GM23338 (cell line): ENCODE measurements at regions not wholly inside any gene's neighbourhood (a gene's known extent, or its start where the extent isn't known, plus 50 kb on each side); places are given as distances from the start of the nearest gene placed in this dataset.

Experiments used
- ATAC-seq: fragments of 200-7000 bp; cut with Tn5 transposase; 3 replicates; pipeline ENCODE4 v1.9.1; 2020
- DNase-seq: peaks from one replicate; pipeline ENCODE4 v3.0.0-alpha.2; 2015; ENCODE audit warnings: low spot score
- H2AFZ ChIP-seq: fragments of 200-600 bp; sonication (generic); 2 replicates; pipeline ENCODE4 v1.8.0; 2016; ENCODE audit warnings: antibody characterized with exemption, mild to moderate bottlenecking, moderate library complexity
- H3F3A ChIP-seq: fragments of 200-600 bp; sonication (generic); replicated peaks from 2 replicates; pipeline ENCODE4 v1.8.0; 2017; ENCODE audit warnings: antibody characterized with exemption, mixed run types, low read depth
- H3K27ac ChIP-seq: fragments of 200-600 bp; sonication (generic); 2 replicates; pipeline ENCODE4 v1.6.1; 2016; ENCODE audit warnings: low read depth
- H3K27me3 ChIP-seq: fragments of 200-600 bp; sonication (generic); 2 replicates; pipeline ENCODE4 v1.8.0; 2016; ENCODE audit warnings: mild to moderate bottlenecking, mixed run types, moderate library complexity; ENCODE audit not compliant: insufficient read depth
- H3K36me3 ChIP-seq: fragments of 200-600 bp; sonication (generic); 2 replicates; pipeline ENCODE4 v1.8.0; 2016; ENCODE audit warnings: mild to moderate bottlenecking; ENCODE audit not compliant: insufficient read depth
- H3K4me1 ChIP-seq: fragments of 200-600 bp; sonication (generic); 2 replicates; pipeline ENCODE4 v1.8.0; 2016; ENCODE audit warnings: mild to moderate bottlenecking, moderate library complexity; ENCODE audit not compliant: insufficient read depth
- H3K4me2 ChIP-seq: fragments of 200-600 bp; sonication (generic); 2 replicates; pipeline ENCODE4 v1.7.1; 2017; ENCODE audit warnings: mixed run types
- H3K4me3 ChIP-seq: fragments of 200-600 bp; sonication (generic); 2 replicates; pipeline ENCODE4 v1.6.1; 2016; ENCODE audit warnings: mixed run types
- H3K79me2 ChIP-seq: fragments of 200-600 bp; sonication (generic); replicated peaks from 2 replicates; pipeline ENCODE4 v1.8.0; 2017; ENCODE audit warnings: mild to moderate bottlenecking; ENCODE audit not compliant: insufficient read depth
- H3K9me2 ChIP-seq: fragments of 200-600 bp; sonication (generic); 2 replicates; pipeline ENCODE4 v1.8.0; 2017; ENCODE audit not compliant: insufficient read depth
- H4K20me1 ChIP-seq: fragments of 200-600 bp; sonication (generic); replicated peaks from 2 replicates; pipeline ENCODE4 v1.8.0; 2017; ENCODE audit warnings: mild to moderate bottlenecking; ENCODE audit not compliant: insufficient read depth
- H3K27ac Mint-ChIP-seq: 2 replicates; pipeline ENCODE4 v1.8.0; 2020; ENCODE audit warnings: inconsistent platforms, mild to moderate bottlenecking, moderate library complexity, mixed read lengths
- H3K27me3 Mint-ChIP-seq: 3 replicates; pipeline ENCODE4 v1.8.0; 2022; ENCODE audit warnings: low read depth, mild to moderate bottlenecking, moderate library complexity, mixed read lengths, inconsistent platforms; ENCODE audit not compliant: insufficient read depth, poor library complexity
- H3K36me3 Mint-ChIP-seq: 3 replicates; pipeline ENCODE4 v1.8.0; 2021; ENCODE audit warnings: low read depth, mild to moderate bottlenecking, inconsistent platforms, moderate library complexity, mixed read lengths
- H3K4me1 Mint-ChIP-seq: 3 replicates; pipeline ENCODE4 v1.8.0; 2020; ENCODE audit warnings: mild to moderate bottlenecking, inconsistent platforms, mixed read lengths
- H3K4me3 Mint-ChIP-seq: 3 replicates; pipeline ENCODE4 v1.8.0; 2021; ENCODE audit warnings: moderate library complexity, mild to moderate bottlenecking, inconsistent platforms, mixed read lengths
- H3K9me3 Mint-ChIP-seq: 3 replicates; pipeline ENCODE4 v1.8.0; 2020; ENCODE audit warnings: moderate library complexity, mild to moderate bottlenecking, inconsistent platforms, mixed read lengths
- CREB1 ChIP-seq: fragments of 250-450 bp; sonication (Bioruptor Pico); IDR thresholded peaks from 2 replicates; pipeline ENCODE4 v1.5.0; 2020; ENCODE audit warnings: low read depth, mild to moderate bottlenecking, moderate library complexity
- ETS1 ChIP-seq: IDR thresholded peaks from 2 replicates; pipeline ENCODE4 v1.6.1; 2016; ENCODE audit warnings: antibody characterized with exemption
- EZH2 ChIP-seq: fragments of 200-600 bp; sonication (generic); IDR thresholded peaks from one replicate; pipeline ENCODE4 v1.8.0; 2017; ENCODE audit warnings: antibody characterized with exemption, mild to moderate bottlenecking, low read depth; ENCODE audit not compliant: unreplicated experiment
- EZH2phosphoT487 ChIP-seq: fragments of 200-600 bp; sonication (generic); IDR thresholded peaks from one replicate; pipeline ENCODE4 v1.8.1; 2018; ENCODE audit warnings: antibody characterized with exemption; ENCODE audit not compliant: unreplicated experiment
- JUNB ChIP-seq: IDR thresholded peaks from one replicate; pipeline ENCODE4 v1.6.1; 2016; ENCODE audit warnings: antibody characterized with exemption; ENCODE audit not compliant: unreplicated experiment
- NANOG ChIP-seq: IDR thresholded peaks from 2 replicates; pipeline ENCODE4 v1.6.1; 2016; ENCODE audit warnings: antibody characterized with exemption, borderline replicate concordance
- POLR2AphosphoS5 ChIP-seq: IDR thresholded peaks from 2 replicates; pipeline ENCODE4 v1.6.1; 2016; ENCODE audit warnings: antibody characterized with exemption, low read depth
- REST ChIP-seq: IDR thresholded peaks from one replicate; pipeline ENCODE4 v1.6.1; 2018; ENCODE audit warnings: antibody characterized with exemption; ENCODE audit not compliant: unreplicated experiment
- ZNF114 ChIP-seq: fragments of 250-450 bp; sonication (Bioruptor Pico); IDR thresholded peaks from 2 replicates; pipeline ENCODE4 v1.5.0; 2020; ENCODE audit warnings: mild to moderate bottlenecking, moderate library complexity
- ZNF331 ChIP-seq: fragments of 250-450 bp; sonication (Bioruptor Pico); IDR thresholded peaks from 2 replicates; pipeline ENCODE4 v1.5.0; 2020; ENCODE audit warnings: low read depth, mild to moderate bottlenecking, moderate library complexity

DNA sequence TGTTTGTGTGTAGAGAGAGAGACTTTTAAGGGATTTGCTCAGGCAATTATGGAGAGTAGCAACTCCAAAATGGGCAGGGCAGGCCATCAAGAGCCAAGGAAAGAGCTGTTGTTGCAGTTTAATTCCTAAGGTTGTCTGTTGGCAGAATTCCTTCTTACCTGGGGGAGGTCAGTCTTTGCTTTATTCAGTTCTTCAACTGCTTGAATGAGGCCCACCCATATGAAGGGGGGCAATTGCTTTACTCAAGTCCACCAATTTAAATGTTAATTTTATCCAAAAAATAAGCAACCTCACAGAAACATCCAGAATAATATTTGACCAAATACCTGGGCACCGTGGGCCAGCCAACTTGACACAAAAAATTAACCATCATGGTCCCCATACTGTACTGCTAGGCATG is 137.7 kb upstream of the KLHL25 start (continued):
- TF ChIP-seq REST (no peak), EZH2phosphoT487 (no peak), ZNF114 (CRISPR knock-in tag) (no peak), NANOG (no peak), ETS1 (no peak), JUNB (no peak), POLR2AphosphoS5 (no peak), EZH2 (no peak)

- Histone ChIP-seq H3K79me2 (no peaks in the 10 kb centered on the region), H3K36me3 (no peaks in the 10 kb centered on the region), H3K4me3 (no peak overlapping the region), H3K27me3 (no peaks in the 10 kb centered on the region), H3K27ac (no peak overlapping the region), H3K4me2 (no peak overlapping the region), H4K20me1 (no peaks in the 10 kb centered on the region), H3F3A (no peaks in the 10 kb centered on the region), H3K4me1 (no peaks in the 10 kb centered on the region), H3K9me2 (peaks cover 6% of the 10 kb centered on the region; the same call in 1 of the 2 replicates), H2AFZ (peak overlapping the region; percentile 52; the same call in 1 of the 2 replicates)
- H3K27ac Mint-ChIP-seq: no peak overlapping the region
- ATAC-seq: no peak
- no peaks in the 10 kb centered on the region for H3K36me3 Mint-ChIP-seq
- TF ChIP-seq CREB1 (CRISPR knock-in tag) (no peak), EZH2phosphoT487 (no peak), POLR2AphosphoS5 (no peak), ZNF114 (CRISPR knock-in tag) (no peak)
- H3K4me1 Mint-ChIP-seq: no peaks in the 10 kb centered on the region
- no peak overlapping the region for H3K4me3 Mint-ChIP-seq
- H3K9me3 Mint-ChIP-seq: no peaks in the 10 kb centered on the region
- peaks cover 3% of the 10 kb centered on the region for H3K27me3 Mint-ChIP-seq
- no peak for DNase-seq
These were observed 140.0 kb upstream of the KLHL25 start for GRCh38 chr15:85934691-85935090.

DNA sequence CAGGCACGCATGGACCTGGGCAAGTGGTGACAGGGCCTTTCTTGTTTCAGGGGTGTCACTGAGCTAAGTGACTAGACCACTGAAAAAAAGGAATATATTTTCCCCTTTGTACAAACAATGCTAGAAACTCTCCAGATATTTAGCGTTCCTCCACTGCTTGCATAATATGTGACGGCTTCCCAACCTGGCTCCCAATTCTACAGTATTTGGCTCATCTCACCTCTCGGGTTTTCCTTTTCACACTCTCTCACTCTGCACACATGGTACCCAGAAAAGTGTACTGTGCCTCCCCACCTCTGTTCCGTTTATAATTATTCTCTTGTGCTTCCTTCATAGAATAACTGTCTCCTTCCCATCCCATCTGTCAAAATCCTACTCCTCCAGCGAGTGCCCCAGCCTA is 140.5 kb upstream of the KLHL25 start:
- Histone ChIP-seq H4K20me1 (no peaks in the 10 kb centered on the region), H3F3A (no peaks in the 10 kb centered on the region), H3K9me2 (peaks cover 6% of the 10 kb centered on the region; the same call in 1 of the 2 replicates), H3K4me2 (no peak overlapping the region), H3K79me2 (no peaks in the 10 kb centered on the region), H2AFZ (no peak overlapping the region), H3K4me3 (no peak overlapping the region), H3K36me3 (no peaks in the 10 kb centered on the region), H3K27ac (no peak overlapping the region), H3K4me1 (no peaks in the 10 kb centered on the region), H3K27me3 (no peaks in the 10 kb centered on the region)
- H3K4me1 Mint-ChIP-seq: no peaks in the 10 kb centered on the region
- no peaks in the 10 kb centered on the region for H3K9me3 Mint-ChIP-seq
- no peak for ATAC-seq
- H3K27ac Mint-ChIP-seq: no peak overlapping the region
- H3K4me3 Mint-ChIP-seq: no peak overlapping the region
- H3K27me3 Mint-ChIP-seq: peaks cover 3% of the 10 kb centered on the region
- H3K36me3 Mint-ChIP-seq: no peaks in the 10 kb centered on the region
- no peak for DNase-seq
- TF ChIP-seq JUNB: no peak
- no peak for TF ChIP-seq EZH2
- no peak for TF ChIP-seq ZNF331
- no peak for TF ChIP-seq ZNF114 (CRISPR knock-in tag)
- TF ChIP-seq ETS1: no peak
